Rectal smooth muscle tissue (tissue), 1 donor: ENCODE measurements at regions not wholly inside any gene's neighbourhood (a gene's known extent, or its start where the extent isn't known, plus 50 kb on each side); places are given as distances from the start of the nearest gene placed in this dataset.
"Not testable (repeated sequence)": the region's sequence is repeated elsewhere in the genome, so short reads cannot be mapped to it uniquely, and the experiment has no call there.

Experiments
- H3K27ac ChIP-seq: one replicate; pipeline ENCODE4 v1.7.0; 2013; ENCODE audit warnings: low read depth, low read length, inconsistent platforms
- H3K27me3 ChIP-seq: one replicate; pipeline ENCODE4 v1.7.0; 2013; ENCODE audit warnings: low read length; ENCODE audit not compliant: control insufficient read depth, insufficient read depth
- H3K36me3 ChIP-seq: one replicate; pipeline ENCODE4 v1.7.0; 2013; ENCODE audit warnings: low read length; ENCODE audit not compliant: control insufficient read depth, insufficient read depth
- H3K4me1 ChIP-seq: one replicate; pipeline ENCODE4 v1.7.0; 2013; ENCODE audit warnings: low read length; ENCODE audit not compliant: control insufficient read depth, insufficient read depth
- H3K4me3 ChIP-seq: one replicate; pipeline ENCODE4 v1.7.0; 2013; ENCODE audit warnings: low read length
- H3K9ac ChIP-seq: one replicate; pipeline ENCODE4 v1.7.0; 2013; ENCODE audit warnings: low read length

DNA sequence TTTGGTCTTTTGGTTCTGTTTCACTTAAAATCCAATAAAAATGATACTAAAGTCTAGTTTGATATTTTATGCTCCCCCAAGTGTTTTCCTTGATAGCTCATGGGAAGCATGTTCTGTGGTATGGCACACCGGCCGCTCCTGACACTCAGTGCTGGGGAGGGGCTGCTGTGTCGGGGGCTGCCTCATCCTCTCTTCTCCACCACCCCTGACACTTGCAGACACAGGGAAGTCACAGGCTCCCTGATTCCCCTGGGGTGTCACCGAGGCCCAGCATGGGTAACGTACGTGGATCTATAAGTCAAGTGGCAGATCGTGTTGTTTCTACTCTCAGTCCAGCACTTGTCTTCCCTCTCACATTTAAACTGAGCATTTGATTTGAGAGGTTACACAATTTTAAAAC lies 508.6 kb downstream of the TNS3 start:
- H3K27me3 ChIP-seq: no peaks in the 10 kb centered on the region
- H3K9ac ChIP-seq: no peak overlapping the region
- peaks cover 8% of the 10 kb centered on the region for H3K4me1 ChIP-seq
- H3K4me3 ChIP-seq: no peak overlapping the region
- H3K27ac ChIP-seq: no peak overlapping the region
- no peaks in the 10 kb centered on the region for H3K36me3 ChIP-seq

DNA sequence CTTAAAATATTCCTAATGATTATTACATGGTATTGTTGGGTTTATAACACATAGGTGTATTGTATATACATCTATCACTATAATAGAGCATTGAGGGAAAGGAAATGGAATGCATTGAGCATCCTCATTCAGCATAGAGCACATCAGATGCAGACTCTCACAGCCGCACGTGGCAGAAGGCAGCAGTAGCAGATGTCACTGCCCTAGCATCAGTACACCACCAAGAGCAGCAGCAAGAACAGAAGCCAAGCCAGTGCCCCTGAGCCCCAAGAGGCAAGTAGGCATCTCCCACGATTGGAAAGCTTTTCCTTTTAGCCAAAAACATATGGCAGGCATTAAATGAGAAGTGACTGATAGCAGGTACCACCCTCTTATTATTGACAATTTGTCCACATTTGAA lies 510.0 kb downstream of the TNS3 start:
- no peaks in the 10 kb centered on the region for H3K27me3 ChIP-seq
- H3K4me1 ChIP-seq: peaks cover 8% of the 10 kb centered on the region
- no peak overlapping the region for H3K4me3 ChIP-seq
- H3K36me3 ChIP-seq: no peaks in the 10 kb centered on the region
- H3K27ac ChIP-seq: no peak overlapping the region
- no peak overlapping the region for H3K9ac ChIP-seq

DNA sequence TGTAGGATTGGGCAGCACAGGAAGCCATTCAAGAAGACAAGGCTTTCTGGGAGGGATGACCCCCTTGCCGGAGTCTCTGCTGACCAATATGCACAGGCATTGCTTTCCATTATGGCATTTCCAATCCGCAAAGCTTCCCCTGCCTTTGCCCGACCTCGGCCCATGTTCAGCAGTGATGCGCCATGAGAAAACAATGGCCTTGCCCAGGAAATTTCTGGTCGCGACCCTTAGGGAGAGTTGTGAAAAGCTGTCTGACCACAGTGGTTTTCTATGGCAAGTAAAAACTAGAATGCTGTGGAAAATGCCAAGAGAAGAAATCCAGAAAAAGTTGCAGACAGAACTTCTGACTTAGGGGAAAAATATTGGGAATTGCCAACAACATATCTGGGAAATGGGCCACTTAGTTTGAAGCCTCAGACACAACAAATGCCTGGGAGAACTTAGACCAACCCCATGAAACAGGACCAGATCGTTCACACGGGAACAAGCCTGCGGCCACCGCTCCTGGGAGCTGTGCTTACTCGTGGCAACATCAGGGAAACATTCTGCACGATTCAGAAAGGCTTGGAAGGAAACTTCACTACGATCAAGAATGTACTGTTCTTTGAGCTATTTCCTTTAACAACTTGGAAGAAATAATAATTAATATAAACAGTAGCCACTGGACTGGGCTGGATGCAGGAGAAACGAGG lies 512.4 kb downstream of the TNS3 start:
- H3K4me3 ChIP-seq: no peak overlapping the region
- H3K27ac ChIP-seq: no peak overlapping the region

DNA sequence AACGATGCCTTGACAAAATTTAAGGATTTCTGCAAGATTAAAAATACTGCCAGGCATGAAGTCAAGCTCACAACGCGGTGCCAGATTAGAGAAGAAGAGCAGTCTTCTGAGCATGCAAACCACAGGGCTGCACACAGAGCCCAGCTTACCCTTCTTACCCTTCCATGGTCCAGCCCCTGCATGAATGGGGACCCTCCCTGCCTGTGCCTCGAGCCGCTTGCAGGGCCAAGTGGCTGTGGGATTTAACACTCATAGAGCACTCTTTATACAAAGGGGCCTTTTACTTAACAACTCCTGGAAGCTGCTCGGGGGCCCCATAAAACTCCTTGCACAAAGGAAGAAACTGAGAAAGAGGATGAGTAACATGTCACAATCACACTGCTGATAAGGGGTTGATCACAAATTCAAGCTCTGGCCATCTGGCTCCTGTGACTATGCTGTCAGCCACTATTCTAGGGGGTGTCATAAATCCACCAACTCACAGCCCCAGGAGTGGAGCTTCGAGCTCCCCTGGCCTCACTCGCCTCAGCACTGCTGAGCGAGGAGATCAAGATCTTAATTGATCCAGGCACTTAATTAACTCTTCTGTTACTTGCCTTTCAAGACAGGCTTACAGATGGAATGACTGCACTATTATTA lies 514.8 kb downstream of the TNS3 start:
- Histone ChIP-seq H3K9ac (no peak overlapping the region), H3K36me3 (no peaks in the 10 kb centered on the region), H3K27ac (no peak overlapping the region), H3K4me1 (no peaks in the 10 kb centered on the region), H3K4me3 (no peak overlapping the region), H3K27me3 (no peaks in the 10 kb centered on the region)

More for the DNA sequence above, 512.4 kb downstream of the TNS3 start:
- Histone ChIP-seq H3K36me3 (no peaks in the 10 kb centered on the region), H3K9ac (no peak overlapping the region), H3K4me1 (peaks cover 4% of the 10 kb centered on the region), H3K27me3 (no peaks in the 10 kb centered on the region)

DNA sequence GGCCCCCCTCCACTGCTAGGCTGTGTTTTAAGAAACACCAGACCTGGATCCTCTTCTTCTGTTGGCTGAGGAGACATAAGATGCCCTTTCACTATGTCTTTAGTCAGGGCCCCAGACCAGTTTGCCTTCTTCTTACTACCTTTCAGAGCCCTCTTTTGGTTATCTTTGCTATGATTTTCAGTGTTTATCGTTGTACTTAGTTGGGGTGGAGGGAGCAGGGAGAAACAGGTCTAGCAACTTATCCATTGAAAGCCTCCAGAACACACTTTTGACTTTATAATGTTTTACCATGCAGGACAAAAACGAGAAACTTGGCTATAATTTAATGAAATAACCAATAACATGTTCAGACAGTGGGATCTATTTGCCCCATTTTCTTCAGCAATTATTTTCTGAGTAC lies 525.2 kb downstream of the TNS3 start:
- no peak overlapping the region for H3K27ac ChIP-seq
- no peaks in the 10 kb centered on the region for H3K36me3 ChIP-seq

DNA sequence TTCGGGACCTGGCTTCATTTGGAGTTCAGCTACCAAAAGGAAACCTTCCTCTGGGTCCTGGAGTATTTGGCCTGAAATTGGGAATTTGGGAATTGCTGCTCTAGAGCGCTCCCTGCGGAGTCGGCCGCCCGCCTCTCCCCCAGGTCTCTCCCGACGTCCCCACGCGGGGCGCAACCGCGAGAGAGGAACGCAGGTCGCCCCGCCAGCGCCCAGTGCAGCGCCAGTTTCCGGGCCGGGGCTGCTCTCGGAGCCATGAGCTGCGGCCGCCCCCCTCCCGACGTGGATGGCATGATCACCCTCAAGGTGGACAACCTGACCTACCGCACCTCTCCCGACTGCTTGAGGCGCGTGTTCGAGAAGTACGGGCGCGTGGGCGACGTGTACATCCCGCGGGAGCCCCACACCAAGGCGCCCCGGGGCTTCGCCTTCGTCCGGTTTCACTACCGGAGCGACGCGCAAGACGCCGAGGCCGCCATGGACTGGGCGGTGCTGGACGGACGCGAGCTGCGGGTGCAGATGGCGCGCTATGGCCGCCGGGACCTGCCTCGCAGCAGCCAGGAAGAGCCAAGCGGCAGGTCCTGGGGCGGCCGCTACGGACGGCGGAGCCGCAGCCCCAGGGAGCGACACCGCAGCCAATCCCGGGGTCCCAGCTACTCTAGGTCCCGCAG lies 529.2 kb downstream of the TNS3 start:
- not testable (repeated sequence) for H3K27ac ChIP-seq, H3K36me3 ChIP-seq, H3K4me1 ChIP-seq, H3K4me3 ChIP-seq, H3K9ac ChIP-seq, H3K27me3 ChIP-seq

More for the DNA sequence above, 525.2 kb downstream of the TNS3 start:
- H3K4me3 ChIP-seq: no peak overlapping the region
- no peak overlapping the region for H3K9ac ChIP-seq
- no peaks in the 10 kb centered on the region for H3K4me1 ChIP-seq
- H3K27me3 ChIP-seq: no peaks in the 10 kb centered on the region

DNA sequence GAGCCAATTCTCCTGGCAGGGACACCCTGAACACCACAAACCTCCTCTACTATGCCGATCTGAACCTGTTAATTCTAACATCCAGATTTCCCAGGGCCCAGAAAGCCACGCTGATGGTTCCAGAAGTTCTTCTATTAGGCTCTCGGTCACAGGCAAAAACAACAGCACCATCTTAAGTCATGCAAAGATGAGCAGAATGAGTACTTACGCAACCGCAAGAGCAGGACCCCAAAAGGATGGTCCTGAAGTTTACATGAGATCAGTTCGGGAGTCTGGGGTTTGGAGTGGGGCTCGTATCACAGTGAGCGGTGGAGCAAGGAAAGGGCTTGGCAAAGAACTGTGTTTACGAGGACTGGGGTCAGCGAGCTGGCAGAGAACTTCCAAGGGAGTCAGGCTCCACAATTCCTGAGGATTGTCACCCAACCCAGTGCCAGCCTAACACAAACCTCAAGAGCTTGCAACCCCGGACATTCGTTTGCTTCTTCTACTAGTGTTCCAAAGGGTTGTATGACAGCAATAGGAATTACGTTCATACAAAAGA lies 532.6 kb downstream of the TNS3 start:
- H3K27me3 ChIP-seq: no peaks in the 10 kb centered on the region
- H3K4me1 ChIP-seq: peaks cover 9% of the 10 kb centered on the region
- no peak overlapping the region for H3K9ac ChIP-seq
- H3K27ac ChIP-seq: no peak overlapping the region
- no peak overlapping the region for H3K4me3 ChIP-seq
- no peaks in the 10 kb centered on the region for H3K36me3 ChIP-seq

DNA sequence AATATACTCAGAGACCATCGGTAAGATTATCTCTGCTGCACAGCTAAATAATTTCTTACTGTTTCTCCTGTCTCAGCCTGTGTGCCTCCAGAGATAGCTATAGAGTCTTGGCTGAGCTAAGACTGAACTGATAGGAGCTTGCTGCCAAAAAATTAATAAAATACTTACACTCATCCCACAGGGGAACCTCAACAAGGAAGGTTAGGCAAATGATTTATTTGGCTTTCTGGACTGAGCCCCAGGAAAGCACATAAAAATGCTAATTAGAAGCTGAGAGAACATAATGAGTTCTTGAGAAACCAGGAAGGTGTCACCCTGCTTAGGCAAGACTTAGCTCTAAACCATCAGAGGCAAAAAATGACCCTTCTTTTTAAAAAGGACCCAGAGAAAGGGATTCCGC lies 534.5 kb downstream of the TNS3 start:
- Histone ChIP-seq H3K4me1 (peaks cover 9% of the 10 kb centered on the region), H3K27me3 (no peaks in the 10 kb centered on the region), H3K27ac (no peak overlapping the region), H3K4me3 (no peak overlapping the region), H3K9ac (no peak overlapping the region), H3K36me3 (no peaks in the 10 kb centered on the region)

DNA sequence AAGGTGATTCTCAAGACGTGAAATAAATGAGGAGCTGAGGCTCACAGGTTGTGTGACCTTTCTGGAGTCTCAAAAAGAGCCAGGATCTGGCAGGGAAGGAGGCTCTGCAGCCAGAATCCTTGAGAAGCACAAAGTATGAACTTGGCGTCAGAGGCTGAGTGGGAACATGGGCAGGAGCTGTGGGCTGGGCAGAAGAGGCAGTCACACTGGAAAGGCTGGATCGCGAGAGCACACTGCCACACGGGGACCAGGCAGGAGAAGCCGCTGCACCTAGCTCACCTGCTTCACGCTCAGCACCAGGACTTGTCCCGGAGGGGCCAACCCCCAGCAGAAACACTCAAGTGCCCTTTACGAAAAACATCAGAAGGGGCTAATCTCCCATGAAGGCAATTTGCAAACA lies 535.0 kb downstream of the TNS3 start:
- Histone ChIP-seq H3K9ac (no peak overlapping the region), H3K36me3 (no peaks in the 10 kb centered on the region), H3K4me1 (peaks cover 9% of the 10 kb centered on the region), H3K4me3 (no peak overlapping the region), H3K27ac (no peak overlapping the region), H3K27me3 (no peaks in the 10 kb centered on the region)

DNA sequence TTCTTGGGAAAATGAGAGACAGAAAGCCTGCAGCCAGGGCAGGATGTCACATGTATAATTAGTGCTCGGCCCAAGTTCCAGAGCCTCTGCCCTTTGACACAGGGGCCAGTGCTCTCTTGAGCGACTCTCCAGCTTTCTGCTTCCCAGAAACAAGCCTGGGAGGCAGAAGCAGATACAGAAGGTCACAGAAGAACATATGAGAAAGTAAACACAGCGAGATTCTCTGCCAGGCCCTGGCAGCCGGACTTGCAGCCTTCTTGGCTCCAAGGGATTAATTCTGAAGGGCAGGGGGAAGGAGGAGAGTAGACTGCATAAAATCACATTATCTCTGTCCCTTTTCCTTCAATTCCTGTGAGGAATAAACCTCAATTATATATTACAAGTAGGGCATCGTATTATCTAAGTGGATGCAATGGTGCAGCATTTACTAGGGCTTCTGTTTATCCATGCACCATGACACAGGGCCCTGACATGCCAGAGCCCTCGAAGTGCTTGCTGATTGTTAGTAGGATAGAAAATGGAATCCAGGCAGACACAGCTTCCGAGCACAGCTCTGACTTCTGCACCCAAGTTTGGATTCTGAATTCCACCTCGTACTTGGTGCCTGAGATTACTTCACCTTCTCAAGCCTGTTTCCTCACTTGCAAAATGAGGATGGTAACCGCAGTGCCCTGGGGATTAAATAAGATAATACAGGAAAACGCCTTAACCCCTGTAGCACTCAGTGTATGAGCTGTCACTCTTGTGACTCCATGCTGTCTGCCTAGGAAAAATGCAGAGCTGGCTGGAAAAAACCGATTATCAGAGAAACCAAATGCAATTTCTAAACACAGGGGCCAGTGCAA lies 536.5 kb downstream of the TNS3 start:
- no peak overlapping the region for H3K9ac ChIP-seq
- peak overlapping the region; percentile 30 for H3K27ac ChIP-seq
- H3K36me3 ChIP-seq: no peaks in the 10 kb centered on the region
- H3K27me3 ChIP-seq: no peaks in the 10 kb centered on the region
- peaks cover 9% of the 10 kb centered on the region for H3K4me1 ChIP-seq
- H3K4me3 ChIP-seq: no peak overlapping the region

DNA sequence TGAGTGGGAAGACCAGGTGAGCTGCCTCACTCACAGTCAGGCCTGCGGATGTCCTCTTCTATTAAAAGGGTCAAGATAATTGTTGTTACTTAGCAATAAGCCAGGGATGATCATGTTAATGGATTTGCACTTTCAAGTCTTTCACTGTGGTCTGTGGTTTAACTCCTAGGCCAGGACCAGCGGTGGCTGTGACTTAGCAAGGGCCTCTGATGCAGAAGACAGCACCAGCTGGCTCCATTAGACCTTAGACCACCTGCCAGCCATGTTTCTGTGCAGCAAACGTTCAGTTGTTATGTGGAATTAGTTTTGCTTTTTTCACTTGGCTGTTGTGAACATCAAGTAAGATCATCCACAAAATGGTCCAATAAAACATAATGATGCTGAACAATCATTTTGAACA lies 537.3 kb downstream of the TNS3 start:
- no peak overlapping the region for H3K27ac ChIP-seq
- H3K4me1 ChIP-seq: peaks cover 9% of the 10 kb centered on the region
- H3K9ac ChIP-seq: no peak overlapping the region
- H3K36me3 ChIP-seq: no peaks in the 10 kb centered on the region
- H3K4me3 ChIP-seq: no peak overlapping the region
- no peaks in the 10 kb centered on the region for H3K27me3 ChIP-seq

DNA sequence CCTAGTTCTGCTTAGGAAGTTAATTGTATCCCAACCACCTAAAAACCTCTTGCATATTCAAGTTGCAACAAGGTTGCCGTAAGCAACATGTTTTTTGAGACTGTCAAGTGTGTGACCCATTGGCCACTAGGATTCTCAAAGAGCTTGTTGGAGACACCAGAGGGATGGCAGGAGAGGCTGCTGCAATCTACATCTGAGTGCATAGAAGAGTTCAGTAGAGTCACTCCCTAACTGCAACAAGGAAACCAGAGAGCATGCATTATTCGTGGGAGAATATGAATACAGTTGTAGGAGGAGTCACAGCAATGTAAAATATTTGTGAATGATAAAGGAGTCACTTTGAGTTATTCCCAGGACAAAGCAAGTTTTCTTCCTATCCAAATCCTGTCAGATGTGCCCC lies 538.6 kb downstream of the TNS3 start:
- Histone ChIP-seq H3K36me3 (no peaks in the 10 kb centered on the region), H3K4me3 (no peak overlapping the region), H3K4me1 (peaks cover 13% of the 10 kb centered on the region), H3K9ac (no peak overlapping the region), H3K27ac (no peak overlapping the region), H3K27me3 (no peaks in the 10 kb centered on the region)
